Mesothelial cell of epicardium (in vitro differentiated cells): ENCODE measurements at regions not wholly inside any gene's neighbourhood (a gene's known extent, or its start where the extent isn't known, plus 50 kb on each side); places are given as distances from the start of the nearest gene placed in this dataset.

Experiments used
- DNase-seq, 2 experiments: peaks; one replicate each; pipeline ENCODE4 v3.0.0; 2021; ENCODE audit warnings: low spot score in 2 of 2; ENCODE audit not compliant: unreplicated experiment in 2 of 2
- H3K27ac Mint-ChIP-seq: 2 replicates; pipeline ENCODE4 v1.8.0; 2021; ENCODE audit warnings: mixed read lengths
- H3K27me3 Mint-ChIP-seq: 2 replicates; pipeline ENCODE4 v1.8.0; 2021; ENCODE audit warnings: low read depth, mixed read lengths
- H3K36me3 Mint-ChIP-seq: 2 replicates; pipeline ENCODE4 v1.8.0; 2021; ENCODE audit warnings: mixed read lengths
- H3K4me1 Mint-ChIP-seq: 2 replicates; pipeline ENCODE4 v1.8.0; 2021; ENCODE audit warnings: mixed read lengths
- H3K4me3 Mint-ChIP-seq: 2 replicates; pipeline ENCODE4 v1.8.0; 2021; ENCODE audit warnings: mild to moderate bottlenecking, moderate library complexity, mixed read lengths
- H3K9me3 Mint-ChIP-seq: 2 replicates; pipeline ENCODE4 v1.8.0; 2021; ENCODE audit warnings: mixed read lengths
- CTCF ChIP-seq: fragments of 200-600 bp; sonication (generic); IDR thresholded peaks from one replicate; pipeline ENCODE4 v1.5.0; 2021; ENCODE audit warnings: antibody characterized with exemption; ENCODE audit not compliant: unreplicated experiment

GRCh38 chr15:97027772-97028171, 697.3 kb downstream of the NR2F2 start:
- no peak for TF ChIP-seq CTCF
- no peak overlapping the region for H3K27ac Mint-ChIP-seq
- H3K4me1 Mint-ChIP-seq, result peaks cover 5% of the 10 kb centered on the region
- H3K27me3 Mint-ChIP-seq, result no peaks in the 10 kb centered on the region
- H3K9me3 Mint-ChIP-seq, result peaks cover 63% of the 10 kb centered on the region
- no peak for DNase-seq
- no peak overlapping the region for H3K4me3 Mint-ChIP-seq
- H3K36me3 Mint-ChIP-seq, result peaks cover 15% of the 10 kb centered on the region

- no peak overlapping the region for H3K27ac Mint-ChIP-seq
- TF ChIP-seq CTCF, result no peak
- no peak overlapping the region for H3K4me3 Mint-ChIP-seq
- H3K4me1 Mint-ChIP-seq, result no peaks in the 10 kb centered on the region
- DNase-seq, result no peak
- H3K9me3 Mint-ChIP-seq, result peaks cover 59% of the 10 kb centered on the region
- H3K36me3 Mint-ChIP-seq, result peaks cover 13% of the 10 kb centered on the region
- H3K27me3 Mint-ChIP-seq, result no peaks in the 10 kb centered on the region
These were observed 699.8 kb downstream of the NR2F2 start for GRCh38 chr15:97030251-97030650.

- no peaks in the 10 kb centered on the region for H3K27me3 Mint-ChIP-seq
- H3K4me1 Mint-ChIP-seq, result no peaks in the 10 kb centered on the region
- DNase-seq, result no peak
- H3K27ac Mint-ChIP-seq, result no peak overlapping the region
- peaks cover 3% of the 10 kb centered on the region for H3K36me3 Mint-ChIP-seq
- no peak overlapping the region for H3K4me3 Mint-ChIP-seq
- peaks cover 28% of the 10 kb centered on the region for H3K9me3 Mint-ChIP-seq
- no peak for TF ChIP-seq CTCF
These were observed 705.8 kb downstream of the NR2F2 start for GRCh38 chr15:97036301-97036700.

GRCh38 chr15:97037080-97037479, 706.6 kb downstream of the NR2F2 start:
- H3K27me3 Mint-ChIP-seq, result no peaks in the 10 kb centered on the region
- peaks cover 22% of the 10 kb centered on the region for H3K9me3 Mint-ChIP-seq
- no peak overlapping the region for H3K27ac Mint-ChIP-seq
- no peak for DNase-seq
- H3K36me3 Mint-ChIP-seq, result no peaks in the 10 kb centered on the region
- TF ChIP-seq CTCF, result no peak
- no peak overlapping the region for H3K4me3 Mint-ChIP-seq
- no peaks in the 10 kb centered on the region for H3K4me1 Mint-ChIP-seq

GRCh38 chr15:97045666-97046421, 715.3 kb downstream of the NR2F2 start:
- peaks cover 8% of the 10 kb centered on the region for H3K9me3 Mint-ChIP-seq
- no peak overlapping the region for H3K4me3 Mint-ChIP-seq
- no peaks in the 10 kb centered on the region for H3K36me3 Mint-ChIP-seq
- no peaks in the 10 kb centered on the region for H3K4me1 Mint-ChIP-seq
- no peak overlapping the region for H3K27ac Mint-ChIP-seq
- H3K27me3 Mint-ChIP-seq, result no peaks in the 10 kb centered on the region
- no peak for DNase-seq
- TF ChIP-seq CTCF, result no peak
